ENCODE measurements at regions not wholly inside any gene's neighbourhood (a gene's known extent, or its start where the extent isn't known, plus 50 kb on each side); places are given as distances from the start of the nearest gene placed in this dataset.
A peak's percentile ranks its signal among the peaks of the same experiment; 100 is the strongest.
"Not testable (repeated sequence)": the region's sequence is repeated elsewhere in the genome, so short reads cannot be mapped to it uniquely, and the experiment has no call there.

- DNase-seq, result no peak
These were observed 1062.8 kb upstream of the NOVA1 start for GRCh38 chr14:27660683-27661082.

GRCh38 chr14:27668531-27668930 is 1070.7 kb upstream of the NOVA1 start:
- no peak for DNase-seq

GRCh38 chr14:27672047-27672446 is 1074.2 kb upstream of the NOVA1 start:
- no peak for DNase-seq

GRCh38 chr14:27672811-27673737 is 1075.2 kb upstream of the NOVA1 start:
- DNase-seq, result not testable (repeated sequence)

GRCh38 chr14:27686137-27686536 is 1080.5 kb upstream of the FOXG1 start:
- no peak for DNase-seq

GRCh38 chr14:27688841-27689444 is 1077.6 kb upstream of the FOXG1 start:
- DNase-seq, result no peak

GRCh38 chr14:27712364-27712763 is 1054.2 kb upstream of the FOXG1 start:
- DNase-seq, result no peak

GRCh38 chr14:27715561-27715960 is 1051.0 kb upstream of the FOXG1 start:
- DNase-seq, result no peak

GRCh38 chr14:27721760-27722159 is 1044.8 kb upstream of the FOXG1 start:
- DNase-seq, result no peak

GRCh38 chr14:27725482-27725881 is 1041.1 kb upstream of the FOXG1 start:
- no peak for DNase-seq

GRCh38 chr14:27727251-27727770 is 1039.3 kb upstream of the FOXG1 start:
- DNase-seq, result no peak

GRCh38 chr14:27730204-27730603 is 1036.4 kb upstream of the FOXG1 start:
- no peak for DNase-seq

GRCh38 chr14:27739657-27740156 is 1026.9 kb upstream of the FOXG1 start:
- DNase-seq, result peak; percentile 3

- no peak for DNase-seq
These were observed 1016.5 kb upstream of the FOXG1 start for GRCh38 chr14:27750114-27750513.

- DNase-seq, result not testable (repeated sequence)
These were observed 1008.9 kb upstream of the FOXG1 start for GRCh38 chr14:27757642-27758041.

GRCh38 chr14:27760367-27760766 is 1006.2 kb upstream of the FOXG1 start:
- not testable (repeated sequence) for DNase-seq

GRCh38 chr14:27799066-27800028 is 967.2 kb upstream of the FOXG1 start:
- not testable (repeated sequence) for DNase-seq

GRCh38 chr14:27817746-27818430 is 948.7 kb upstream of the FOXG1 start:
- DNase-seq, result not testable (repeated sequence)

- DNase-seq, result not testable (repeated sequence)
These were observed 940.4 kb upstream of the FOXG1 start for GRCh38 chr14:27826149-27826548.

- DNase-seq, result not testable (repeated sequence)
These were observed 934.6 kb upstream of the FOXG1 start for GRCh38 chr14:27831978-27832377.

GRCh38 chr14:27833001-27833400 is 933.6 kb upstream of the FOXG1 start:
- DNase-seq, result not testable (repeated sequence)

- no peak for DNase-seq
These were observed 930.2 kb upstream of the FOXG1 start for GRCh38 chr14:27836386-27836785.
